HUES64 (cell line): ENCODE measurements at regions not wholly inside any gene's neighbourhood (a gene's known extent, or its start where the extent isn't known, plus 50 kb on each side); places are given as distances from the start of the nearest gene placed in this dataset.

Experiments used
- H3K27ac ChIP-seq: 2 replicates; pipeline ENCODE4 v1.7.0; 2013; ENCODE audit warnings: low read depth, low read length, inconsistent platforms
- H3K27me3 ChIP-seq: 2 replicates; pipeline ENCODE4 v1.6.1; 2013; ENCODE audit warnings: mild to moderate bottlenecking, low read length; ENCODE audit not compliant: insufficient read depth
- H3K36me3 ChIP-seq: 2 replicates; pipeline ENCODE4 v1.6.1; 2013; ENCODE audit warnings: mild to moderate bottlenecking, low read length; ENCODE audit not compliant: insufficient read depth
- H3K4me1 ChIP-seq: 2 replicates; pipeline ENCODE4 v1.6.1; 2013; ENCODE audit warnings: mild to moderate bottlenecking, low read length, moderate library complexity; ENCODE audit not compliant: insufficient read depth
- H3K4me3 ChIP-seq: 2 replicates; pipeline ENCODE4 v1.5.1; 2013; ENCODE audit warnings: mild to moderate bottlenecking, low read length, moderate library complexity
- H3K9ac ChIP-seq: 2 replicates; pipeline ENCODE4 v1.6.1; 2013; ENCODE audit warnings: mild to moderate bottlenecking, low read depth, low read length
- H3K9me3 ChIP-seq: 2 replicates; pipeline ENCODE4 v1.6.1; 2013; ENCODE audit warnings: low read depth, low read length; ENCODE audit not compliant: insufficient read depth
- WGBS: fragments of 150-250, 120-280 bp; methylation state at CpG from one replicate; pipeline ENCODE4 v1.1.7; 2013; ENCODE audit warnings: missing lambda C conversion rate; 5-methylcytosine and 5-hydroxymethylcytosine counted together

GRCh38 chr14:51307551-51307950, 67.5 kb downstream of the TMX1 start:
- no peak overlapping the region for H3K4me3 ChIP-seq
- no peak overlapping the region for H3K9ac ChIP-seq
- WGBS, result 100% methylated on average over 1 of the region's 1 CpG
- H3K36me3 ChIP-seq, result no peaks in the 10 kb centered on the region
- peaks cover 10% of the 10 kb centered on the region for H3K4me1 ChIP-seq
- no peaks in the 10 kb centered on the region for H3K9me3 ChIP-seq
- no peak overlapping the region for H3K27ac ChIP-seq
- H3K27me3 ChIP-seq, result no peaks in the 10 kb centered on the region

- no peak overlapping the region for H3K27ac ChIP-seq
- H3K36me3 ChIP-seq, result no peaks in the 10 kb centered on the region
- H3K9ac ChIP-seq, result no peak overlapping the region
- H3K4me1 ChIP-seq, result peaks cover 10% of the 10 kb centered on the region
- H3K4me3 ChIP-seq, result no peak overlapping the region
- H3K9me3 ChIP-seq, result no peaks in the 10 kb centered on the region
- H3K27me3 ChIP-seq, result no peaks in the 10 kb centered on the region
Measured at GRCh38 chr14:51308866-51309265, 68.8 kb downstream of the TMX1 start.

- Histone ChIP-seq H3K27ac (no peak overlapping the region), H3K9ac (no peak overlapping the region), H3K36me3 (no peaks in the 10 kb centered on the region), H3K4me3 (no peak overlapping the region), H3K4me1 (no peaks in the 10 kb centered on the region), H3K27me3 (no peaks in the 10 kb centered on the region), H3K9me3 (no peaks in the 10 kb centered on the region)
- WGBS, result no CpG with 5 or more reads among the region's 1 CpG
Measured at GRCh38 chr14:51310505-51310944, 70.5 kb downstream of the TMX1 start.

- Histone ChIP-seq H3K9me3 (no peaks in the 10 kb centered on the region), H3K9ac (no peak overlapping the region), H3K36me3 (no peaks in the 10 kb centered on the region), H3K27me3 (no peaks in the 10 kb centered on the region), H3K27ac (no peak overlapping the region), H3K4me1 (no peaks in the 10 kb centered on the region), H3K4me3 (no peak overlapping the region)
- WGBS, result 92% methylated on average over 3 of the region's 4 CpGs
Measured at GRCh38 chr14:51314321-51315015, 74.4 kb downstream of the TMX1 start.

GRCh38 chr14:51317373-51317772, 77.3 kb downstream of the TMX1 start:
- Histone ChIP-seq H3K27ac (no peak overlapping the region), H3K4me1 (no peaks in the 10 kb centered on the region), H3K36me3 (no peaks in the 10 kb centered on the region), H3K27me3 (no peaks in the 10 kb centered on the region), H3K9me3 (no peaks in the 10 kb centered on the region), H3K4me3 (no peak overlapping the region), H3K9ac (no peak overlapping the region)
- 100% methylated on average over 1 of the region's 2 CpGs for WGBS

GRCh38 chr14:51318813-51319597, 79.0 kb downstream of the TMX1 start:
- Histone ChIP-seq H3K4me1 (no peaks in the 10 kb centered on the region), H3K4me3 (no peak overlapping the region), H3K9ac (no peak overlapping the region), H3K9me3 (no peaks in the 10 kb centered on the region), H3K27ac (no peak overlapping the region), H3K27me3 (no peaks in the 10 kb centered on the region), H3K36me3 (no peaks in the 10 kb centered on the region)
- 85% methylated on average over 6 of the region's 6 CpGs for WGBS

GRCh38 chr14:51321036-51321435, 81.0 kb downstream of the TMX1 start:
- H3K4me3 ChIP-seq, result no peak overlapping the region

GRCh38 chr14:51323492-51323891, 83.4 kb downstream of the TMX1 start:
- no peak overlapping the region for H3K27ac ChIP-seq

More at GRCh38 chr14:51321036-51321435, 81.0 kb downstream of the TMX1 start:
- no peak overlapping the region for H3K27ac ChIP-seq
- no peaks in the 10 kb centered on the region for H3K4me1 ChIP-seq
- no peaks in the 10 kb centered on the region for H3K27me3 ChIP-seq
- H3K9ac ChIP-seq, result no peak overlapping the region
- H3K36me3 ChIP-seq, result no peaks in the 10 kb centered on the region
- H3K9me3 ChIP-seq, result no peaks in the 10 kb centered on the region
- WGBS, result 83% methylated on average over 3 of the region's 3 CpGs

GRCh38 chr14:51327376-51327775, 87.3 kb downstream of the TMX1 start:
- WGBS, result 77% methylated on average over 1 of the region's 1 CpG
- no peaks in the 10 kb centered on the region for H3K36me3 ChIP-seq
- no peaks in the 10 kb centered on the region for H3K27me3 ChIP-seq
- no peak overlapping the region for H3K4me3 ChIP-seq
- no peak overlapping the region for H3K9ac ChIP-seq
- H3K27ac ChIP-seq, result no peak overlapping the region
- H3K9me3 ChIP-seq, result no peaks in the 10 kb centered on the region
- H3K4me1 ChIP-seq, result peaks cover 9% of the 10 kb centered on the region; the same call in 1 of the 2 replicates

More at GRCh38 chr14:51323492-51323891, 83.4 kb downstream of the TMX1 start:
- Histone ChIP-seq H3K9ac (no peak overlapping the region), H3K36me3 (no peaks in the 10 kb centered on the region), H3K4me3 (no peak overlapping the region), H3K4me1 (peaks cover 9% of the 10 kb centered on the region; the same call in 1 of the 2 replicates), H3K27me3 (no peaks in the 10 kb centered on the region), H3K9me3 (no peaks in the 10 kb centered on the region)
- WGBS, result 94% methylated on average over 3 of the region's 3 CpGs

GRCh38 chr14:51328064-51328771, 88.2 kb downstream of the TMX1 start:
- 57% methylated on average over 5 of the region's 5 CpGs for WGBS
- H3K27ac ChIP-seq, result no peak overlapping the region
- no peaks in the 10 kb centered on the region for H3K36me3 ChIP-seq
- no peak overlapping the region for H3K4me3 ChIP-seq
- H3K9me3 ChIP-seq, result no peaks in the 10 kb centered on the region
- H3K9ac ChIP-seq, result 0 out of 2 replicates have a peak overlapping the region, but pooled peaks have one; percentile 7
- no peaks in the 10 kb centered on the region for H3K27me3 ChIP-seq
- peaks cover 9% of the 10 kb centered on the region; the same call in 1 of the 2 replicates for H3K4me1 ChIP-seq

GRCh38 chr14:51328772-51329353, 88.8 kb downstream of the TMX1 start:
- H3K4me3 ChIP-seq, result no peak overlapping the region
- no peaks in the 10 kb centered on the region for H3K36me3 ChIP-seq
- no peak overlapping the region for H3K27ac ChIP-seq
- no peaks in the 10 kb centered on the region for H3K9me3 ChIP-seq
- H3K27me3 ChIP-seq, result no peaks in the 10 kb centered on the region
- 76% methylated on average over 6 of the region's 6 CpGs for WGBS
- H3K9ac ChIP-seq, result no peak overlapping the region
- peaks cover 9% of the 10 kb centered on the region; the same call in 1 of the 2 replicates for H3K4me1 ChIP-seq
